Stimulated activated CD8-positive, alpha-beta memory T cell treated with anti-CD3 and anti-CD28 coated beads, Interleukin-2, amount 100 ng/mL, for 48 hours (primary cell): ENCODE measurements at regions not wholly inside any gene's neighbourhood (a gene's known extent, or its start where the extent isn't known, plus 50 kb on each side); places are given as distances from the start of the nearest gene placed in this dataset.
A peak's percentile ranks its signal among the peaks of the same experiment; 100 is the strongest.

Source experiments
- DNase-seq, 2 donors: peaks; one replicate each; pipeline ENCODE4 v3.0.0-alpha.2; 2020; ENCODE audit warnings: low read depth in 2 of 2

GRCh38 chr11:11177156-11177808 lies 175.8 kb downstream of the CSNK2A3 start:
- no peak for DNase-seq

GRCh38 chr11:11173316-11174025 lies 179.6 kb downstream of the CSNK2A3 start:
- DNase-seq: no peak

- DNase-seq: no peak
These were observed 181.2 kb downstream of the CSNK2A3 start for GRCh38 chr11:11171854-11172253.

- no peak for DNase-seq
These were observed 181.8 kb downstream of the CSNK2A3 start for GRCh38 chr11:11171285-11171684.

GRCh38 chr11:11170352-11171084 lies 182.5 kb downstream of the CSNK2A3 start:
- DNase-seq: no peak

- no peak for DNase-seq
These were observed 183.2 kb downstream of the CSNK2A3 start for GRCh38 chr11:11169715-11170351.

- DNase-seq: no peak
These were observed 185.2 kb downstream of the CSNK2A3 start for GRCh38 chr11:11167806-11168205.

- no peak for DNase-seq
These were observed 188.7 kb downstream of the CSNK2A3 start for GRCh38 chr11:11164334-11164690.

- no peak for DNase-seq
These were observed 189.2 kb downstream of the CSNK2A3 start for GRCh38 chr11:11163669-11164333.

- DNase-seq: no peak
These were observed 189.8 kb downstream of the CSNK2A3 start for GRCh38 chr11:11163236-11163635.

GRCh38 chr11:11157185-11157584 lies 195.9 kb downstream of the CSNK2A3 start:
- no peak for DNase-seq

GRCh38 chr11:11155962-11156815 lies 196.9 kb downstream of the CSNK2A3 start:
- peak in 1 of 2 donors; percentile 39 for DNase-seq

GRCh38 chr11:11152877-11153276 lies 200.2 kb downstream of the CSNK2A3 start:
- no peak for DNase-seq

- DNase-seq: no peak
These were observed 203.2 kb downstream of the CSNK2A3 start for GRCh38 chr11:11149671-11150459.

GRCh38 chr11:11148596-11148995 lies 204.5 kb downstream of the CSNK2A3 start:
- no peak for DNase-seq

GRCh38 chr11:11148104-11148509 lies 204.9 kb downstream of the CSNK2A3 start:
- no peak for DNase-seq

GRCh38 chr11:11146830-11147229 lies 206.2 kb downstream of the CSNK2A3 start:
- DNase-seq: no peak

- DNase-seq: no peak
These were observed 209.2 kb downstream of the CSNK2A3 start for GRCh38 chr11:11143849-11144248.

- DNase-seq: no peak
These were observed 210.6 kb downstream of the CSNK2A3 start for GRCh38 chr11:11142430-11142829.

GRCh38 chr11:11141065-11141464 lies 212.0 kb downstream of the CSNK2A3 start:
- DNase-seq: no peak
